HepG2 (cell line): ENCODE measurements at regions not wholly inside any gene's neighbourhood (a gene's known extent, or its start where the extent isn't known, plus 50 kb on each side); places are given as distances from the start of the nearest gene placed in this dataset.

Experiments
- ATAC-seq: fragments of 200-7000 bp; cut with Tn5 transposase; 3 replicates; pipeline ENCODE4 v1.9.1; 2020; ENCODE audit warnings: mild to moderate bottlenecking, moderate library complexity
- BruUV-seq: library from RNA; stranded (reverse); fragments of 400-500 nt; replicated peaks from 2 replicates; lab custom pipeline; 2021; lab: Mats Ljungman, UMichigan
- CTCF ChIA-PET: fragments of 300-600 bp; formaldehyde crosslinking; extraction: SDS; loops from one replicate; lab custom pipeline; 2021; ENCODE audit warnings: low total read pairs, inconsistent platforms, low intra/inter-chr PET ratio; lab: Yijun Ruan, JAX
- POLR2A ChIA-PET: fragments of 350-600 bp; sonication (Branson Sonifier 250); formaldehyde crosslinking; loops from one replicate; lab custom pipeline; 2020; ENCODE audit warnings: antibody characterized with exemption, inconsistent platforms; lab: Yijun Ruan, JAX
- DNase-seq: peaks from one replicate; pipeline ENCODE4 v3.0.0-alpha.2; 2015; ENCODE audit warnings: low spot score
- FAIRE-seq: peaks from 3 replicates; lab custom pipeline; 2011; peaks lifted over from hg19 to GRCh38; lab: Jason Lieb, UNC
- H2AFZ ChIP-seq: one replicate; pipeline ENCODE4 v1.6.1; 2011; ENCODE audit warnings: low read length, inconsistent platforms
- H3K27ac ChIP-seq: fragments of 300-600 bp; 3 replicates; pipeline ENCODE4 v1.8.0; 2011; ENCODE audit warnings: mixed run types, mild to moderate bottlenecking, mixed read lengths, low read length, inconsistent platforms; ENCODE audit not compliant: insufficient read depth; ENCODE audit errors: extremely low read length
- H3K27me3 ChIP-seq, 2 experiments: fragments of 200-600 bp in 1 of 2; 2 replicates in 1 of 2; 3 replicates in 1 of 2; pipeline versions ENCODE4 v1.6.0 to v1.8.0; 2011; ENCODE audit warnings: low read length in 2 of 2, mild to moderate bottlenecking in 2 of 2, moderate library complexity in 2 of 2, inconsistent platforms in 1 of 2; ENCODE audit not compliant: insufficient read depth in 2 of 2, control insufficient read depth in 1 of 2
- H3K36me3 ChIP-seq, 2 experiments: fragments of 200-600 bp in 1 of 2; replicated peaks in 1 of 2; 2 replicates in 1 of 2; 3 replicates in 1 of 2; pipeline versions ENCODE4 v1.5.1 to v1.8.0; 2011; ENCODE audit warnings: low read length in 2 of 2, inconsistent platforms in 1 of 2; ENCODE audit not compliant: insufficient read depth in 2 of 2, control insufficient read depth in 1 of 2
- H3K4me1 ChIP-seq: 2 replicates; pipeline ENCODE4 v1.5.1; 2012; ENCODE audit warnings: low read length, inconsistent platforms; ENCODE audit not compliant: insufficient read depth
- H3K4me2 ChIP-seq: 2 replicates; pipeline ENCODE4 v1.6.0; 2011; ENCODE audit warnings: low read depth, low read length, inconsistent platforms
- H3K4me3 ChIP-seq, 3 experiments: fragments of 200-600 bp in 1 of 3; sonication (generic), shearing (Covaris generic) in 1 of 3; replicated peaks in 1 of 3; 2 replicates each; pipeline ENCODE4 v1.5.1; 2011 to 2016; ENCODE audit warnings: low read length in 3 of 3, inconsistent platforms in 2 of 3, low read depth in 2 of 3, mild to moderate bottlenecking in 2 of 3, control low read depth in 1 of 3, mixed read lengths in 1 of 3; ENCODE audit not compliant: insufficient read depth in 1 of 3
- H3K79me2 ChIP-seq: one replicate; pipeline ENCODE4 v1.6.1; 2011; ENCODE audit warnings: low read length, inconsistent platforms; ENCODE audit not compliant: insufficient read depth
- H3K9ac ChIP-seq: 2 replicates; pipeline ENCODE4 v1.6.0; 2011; ENCODE audit warnings: mild to moderate bottlenecking, low read depth, low read length, inconsistent platforms; ENCODE audit not compliant: insufficient read depth
- H3K9me3 ChIP-seq: 2 replicates; pipeline ENCODE4 v1.5.1; 2012; ENCODE audit warnings: mild to moderate bottlenecking, low read length
- H4K20me1 ChIP-seq: 2 replicates; pipeline ENCODE4 v1.6.0; 2011; ENCODE audit warnings: inconsistent platforms, mild to moderate bottlenecking, low read length, moderate library complexity; ENCODE audit not compliant: insufficient read depth
- HNRNPH1 ChIP-seq: fragments of 200-400 bp; formaldehyde crosslinking; optimal IDR thresholded peaks from 2 replicates; pipeline ENCODE3; 2017; ENCODE audit warnings: mild to moderate bottlenecking, low read depth, low read length
- KAT8 ChIP-seq: IDR thresholded peaks from 2 replicates; pipeline ENCODE4 v1.6.1; 2016; ENCODE audit warnings: missing genetic modification reagents, missing compliant biosample characterization
- MYPOP ChIP-seq: sonication (generic); formaldehyde crosslinking; IDR thresholded peaks from 2 replicates; pipeline ENCODE4 v1.8.1; 2023; ENCODE audit warnings: mild to moderate bottlenecking, moderate library complexity, missing genetic modification reagents
- NR2F6 ChIP-seq, 2 experiments: IDR thresholded peaks; 2 replicates each; pipeline ENCODE4 v1.6.1; 2016; ENCODE audit warnings: antibody characterized with exemption in 1 of 2, mild to moderate bottlenecking in 1 of 2
- PBX2 ChIP-seq: IDR thresholded peaks from 2 replicates; pipeline ENCODE4 v1.6.1; 2016; ENCODE audit warnings: control low read depth
- TEF ChIP-seq: sonication (generic); formaldehyde crosslinking; IDR thresholded peaks from 2 replicates; pipeline ENCODE4 v1.5.0; 2020; ENCODE audit warnings: missing genetic modification reagents
- ZNF468 ChIP-seq: sonication (generic); formaldehyde crosslinking; IDR thresholded peaks from 2 replicates; pipeline ENCODE4 v1.8.0; 2022; ENCODE audit warnings: mild to moderate bottlenecking, moderate library complexity, missing genetic modification reagents
- ZNF672 ChIP-seq: sonication (generic); formaldehyde crosslinking; IDR thresholded peaks from 2 replicates; pipeline ENCODE4 v1.8.1; 2022; ENCODE audit warnings: missing genetic modification reagents
- ZNF720 ChIP-seq: sonication (generic); formaldehyde crosslinking; IDR thresholded peaks from 2 replicates; pipeline ENCODE4 v1.4.0; 2020; ENCODE audit warnings: missing genetic modification reagents
- ZNF790 ChIP-seq: sonication (generic); formaldehyde crosslinking; IDR thresholded peaks from 2 replicates; pipeline ENCODE4 v1.8.0; 2022; ENCODE audit warnings: missing genetic modification reagents, mild to moderate bottlenecking, borderline replicate concordance
- WGBS: methylation state at CpG from one replicate; pipeline ENCODE4 v1.1.6; 2017; ENCODE audit warnings: low lambda C conversion rate; 5-methylcytosine and 5-hydroxymethylcytosine counted together
- in situ Hi-C: cut with HindIII; loops from 2 replicates; pipeline ENCODE4 v1.10.0; 2017; ENCODE audit warnings: low pct_unique_long_range_greater_than_20kb; ENCODE audit not compliant: extremely low pct_ligation_motif_present
- intact Hi-C: fragments of 100-400 bp; cut with micrococcal nuclease; formaldehyde crosslinking; loops from one replicate; pipeline ENCODE4 v1.10.0; 2022; ENCODE audit not compliant: unreplicated experiment

DNA sequence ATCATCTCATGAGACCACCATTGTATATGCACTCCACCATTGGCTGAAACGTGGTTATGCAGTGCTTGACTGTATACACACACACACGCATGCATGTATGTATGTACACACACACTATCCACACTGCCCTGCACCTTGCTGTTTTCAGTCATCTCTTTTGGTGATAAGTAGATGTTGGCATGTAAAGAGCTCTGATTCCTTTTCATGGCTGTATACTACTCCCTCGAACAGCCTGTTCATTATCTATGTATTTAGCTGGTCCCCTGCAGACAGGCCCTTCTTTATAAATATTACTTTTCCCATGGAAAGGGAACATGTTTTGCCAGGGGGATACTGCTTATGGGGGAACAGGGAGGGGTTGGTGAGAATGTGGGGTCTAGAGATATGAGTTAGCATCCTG lies 349.4 kb downstream of the FOXL1 start (continued):
- TF ChIP-seq MYPOP, result no peak

DNA sequence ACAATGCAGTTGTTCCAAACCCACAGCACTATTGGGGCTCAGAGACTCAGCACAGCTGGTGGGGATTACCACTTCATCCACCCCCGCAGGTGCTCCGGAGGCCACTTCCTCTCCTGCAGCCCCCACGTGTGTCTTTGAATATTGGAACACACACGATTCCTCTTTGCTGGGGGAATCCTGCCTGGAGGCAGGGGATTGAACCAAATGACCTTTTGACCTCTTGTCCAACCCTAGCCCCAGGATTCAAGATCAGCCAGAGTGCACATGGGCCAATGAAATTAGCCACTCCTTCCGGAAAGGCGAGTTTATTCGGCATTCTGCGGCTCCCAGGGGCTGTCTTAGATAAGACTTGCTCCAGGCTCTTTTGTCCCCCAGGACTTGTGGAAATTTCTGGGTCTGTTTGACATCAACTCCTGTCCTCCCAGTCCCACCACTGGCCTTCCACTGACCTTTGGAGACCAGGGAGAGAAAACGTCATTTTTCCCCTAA lies 350.2 kb downstream of the FOXL1 start:
- WGBS, result 30% methylated on average over 9 of the region's 9 CpGs
- intact Hi-C loops (no loop called here), in situ Hi-C loops (no loop called here)
- no peak overlapping the region for H2AFZ ChIP-seq
- H3K9ac ChIP-seq, result no peak overlapping the region
- FAIRE-seq, result no peak
- H3K4me2 ChIP-seq, result no peak overlapping the region
- H4K20me1 ChIP-seq, result no peaks in the 10 kb centered on the region; the same call in 1 of the 2 replicates
- H3K27ac ChIP-seq, result no peak overlapping the region
- H3K79me2 ChIP-seq, result no peaks in the 10 kb centered on the region
- no TSS peak for BruUV-seq
- CTCF ChIA-PET, result no interaction called here
- no peaks in the 10 kb centered on the region for H3K4me1 ChIP-seq
- POLR2A ChIA-PET, result no interaction called here
- DNase-seq, result no peak
- H3K4me3 ChIP-seq, result no peak overlapping the region
- H3K27me3 ChIP-seq, result peaks cover 5 to 65% of the 10 kb centered on the region in 2 experiments
- TF ChIP-seq ZNF790 (CRISPR knock-in tag) (no peak), ZNF468 (CRISPR knock-in tag) (no peak), ZNF720 (CRISPR knock-in tag) (no peak), HNRNPH1 (no peak), NR2F6 (IDR thresholded peaks at IDR 0.05) (0 out of 2 replicates have a peak, but pooled peaks have one; percentile 16), NR2F6 (CRISPR knock-in tag; IDR thresholded peaks at IDR 0.05) (no peak), KAT8 (CRISPR knock-in tag) (no peak), PBX2 (CRISPR knock-in tag) (no peak), TEF (CRISPR knock-in tag) (no peak), ZNF672 (CRISPR knock-in tag) (0 out of 2 replicates have a peak, but pooled peaks have one; percentile 54)
- no peaks in the 10 kb centered on the region for H3K36me3 ChIP-seq
- no peak for ATAC-seq
- H3K9me3 ChIP-seq, result no peaks in the 10 kb centered on the region
